ENCODE measurements at regions not wholly inside any gene's neighbourhood (a gene's known extent, or its start where the extent isn't known, plus 50 kb on each side); places are given as distances from the start of the nearest gene placed in this dataset.

GRCh38 chr16:80174416-80174815 lies 366.4 kb upstream of the DYNLRB2 start:
- TF ChIP-seq, protein P1, sequence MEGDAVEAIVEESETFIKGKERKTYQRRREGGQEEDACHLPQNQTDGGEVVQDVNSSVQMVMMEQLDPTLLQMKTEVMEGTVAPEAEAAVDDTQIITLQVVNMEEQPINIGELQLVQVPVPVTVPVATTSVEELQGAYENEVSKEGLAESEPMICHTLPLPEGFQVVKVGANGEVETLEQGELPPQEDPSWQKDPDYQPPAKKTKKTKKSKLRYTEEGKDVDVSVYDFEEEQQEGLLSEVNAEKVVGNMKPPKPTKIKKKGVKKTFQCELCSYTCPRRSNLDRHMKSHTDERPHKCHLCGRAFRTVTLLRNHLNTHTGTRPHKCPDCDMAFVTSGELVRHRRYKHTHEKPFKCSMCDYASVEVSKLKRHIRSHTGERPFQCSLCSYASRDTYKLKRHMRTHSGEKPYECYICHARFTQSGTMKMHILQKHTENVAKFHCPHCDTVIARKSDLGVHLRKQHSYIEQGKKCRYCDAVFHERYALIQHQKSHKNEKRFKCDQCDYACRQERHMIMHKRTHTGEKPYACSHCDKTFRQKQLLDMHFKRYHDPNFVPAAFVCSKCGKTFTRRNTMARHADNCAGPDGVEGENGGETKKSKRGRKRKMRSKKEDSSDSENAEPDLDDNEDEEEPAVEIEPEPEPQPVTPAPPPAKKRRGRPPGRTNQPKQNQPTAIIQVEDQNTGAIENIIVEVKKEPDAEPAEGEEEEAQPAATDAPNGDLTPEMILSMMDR (IDR thresholded peaks at IDR 0.05), result no peak
- TF ChIP-seq POLR2A (IDR thresholded peaks at IDR 0.05), result no peak
